ENCODE measurements at regions not wholly inside any gene's neighbourhood (a gene's known extent, or its start where the extent isn't known, plus 50 kb on each side); places are given as distances from the start of the nearest gene placed in this dataset.

DNA sequence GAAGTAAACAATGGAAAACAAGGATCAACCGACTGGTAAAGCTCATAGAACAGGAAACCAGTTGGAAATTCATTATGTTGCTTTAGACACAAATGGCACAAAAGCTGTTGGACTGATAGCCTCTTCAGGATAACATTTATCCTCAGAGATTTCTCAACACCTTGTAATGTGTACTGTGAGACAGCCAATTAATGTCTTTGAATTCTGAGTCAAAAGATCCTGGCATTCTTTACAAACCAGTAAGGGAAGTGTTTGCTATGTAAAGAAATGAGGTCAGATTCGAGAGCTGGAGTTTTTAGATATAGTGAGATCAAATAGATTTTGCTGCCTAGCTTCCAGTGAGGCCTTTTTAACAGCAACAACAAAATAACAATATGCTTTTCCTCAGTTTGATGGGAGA lies 439.2 kb downstream of the C6orf118 start:
- TF ChIP-seq, protein P1, sequence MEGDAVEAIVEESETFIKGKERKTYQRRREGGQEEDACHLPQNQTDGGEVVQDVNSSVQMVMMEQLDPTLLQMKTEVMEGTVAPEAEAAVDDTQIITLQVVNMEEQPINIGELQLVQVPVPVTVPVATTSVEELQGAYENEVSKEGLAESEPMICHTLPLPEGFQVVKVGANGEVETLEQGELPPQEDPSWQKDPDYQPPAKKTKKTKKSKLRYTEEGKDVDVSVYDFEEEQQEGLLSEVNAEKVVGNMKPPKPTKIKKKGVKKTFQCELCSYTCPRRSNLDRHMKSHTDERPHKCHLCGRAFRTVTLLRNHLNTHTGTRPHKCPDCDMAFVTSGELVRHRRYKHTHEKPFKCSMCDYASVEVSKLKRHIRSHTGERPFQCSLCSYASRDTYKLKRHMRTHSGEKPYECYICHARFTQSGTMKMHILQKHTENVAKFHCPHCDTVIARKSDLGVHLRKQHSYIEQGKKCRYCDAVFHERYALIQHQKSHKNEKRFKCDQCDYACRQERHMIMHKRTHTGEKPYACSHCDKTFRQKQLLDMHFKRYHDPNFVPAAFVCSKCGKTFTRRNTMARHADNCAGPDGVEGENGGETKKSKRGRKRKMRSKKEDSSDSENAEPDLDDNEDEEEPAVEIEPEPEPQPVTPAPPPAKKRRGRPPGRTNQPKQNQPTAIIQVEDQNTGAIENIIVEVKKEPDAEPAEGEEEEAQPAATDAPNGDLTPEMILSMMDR (conservative IDR thresholded peaks at IDR 0.05; ENCODE audit: low read length): no peak
- TF ChIP-seq EZH2phosphoT487 (IDR thresholded peaks at IDR 0.05; ENCODE audit: borderline replicate concordance): no peak
